ENCODE measurements at regions not wholly inside any gene's neighbourhood (a gene's known extent, or its start where the extent isn't known, plus 50 kb on each side); places are given as distances from the start of the nearest gene placed in this dataset.

DNA sequence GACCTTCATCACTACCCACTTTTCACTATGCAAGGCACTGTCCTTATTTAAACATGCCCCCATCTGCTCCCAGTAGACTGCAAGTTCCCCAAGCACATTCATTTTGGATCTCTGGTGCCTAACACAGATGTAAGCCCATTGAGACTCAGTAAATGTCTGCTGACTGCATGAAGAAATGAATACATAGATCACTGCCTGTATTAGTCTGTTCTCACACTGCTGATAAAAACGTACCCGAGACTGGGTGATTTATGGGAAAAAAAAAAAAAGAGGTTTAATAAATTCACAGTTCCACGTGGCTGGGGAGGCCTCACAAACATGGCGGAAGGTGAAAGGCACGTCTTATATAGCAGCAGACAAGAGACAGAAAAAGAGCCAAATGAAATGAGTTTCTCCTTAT lies 204.9 kb downstream of the ATG4C start:
- no peak for DNase-seq (ENCODE audit: low read depth)

DNA sequence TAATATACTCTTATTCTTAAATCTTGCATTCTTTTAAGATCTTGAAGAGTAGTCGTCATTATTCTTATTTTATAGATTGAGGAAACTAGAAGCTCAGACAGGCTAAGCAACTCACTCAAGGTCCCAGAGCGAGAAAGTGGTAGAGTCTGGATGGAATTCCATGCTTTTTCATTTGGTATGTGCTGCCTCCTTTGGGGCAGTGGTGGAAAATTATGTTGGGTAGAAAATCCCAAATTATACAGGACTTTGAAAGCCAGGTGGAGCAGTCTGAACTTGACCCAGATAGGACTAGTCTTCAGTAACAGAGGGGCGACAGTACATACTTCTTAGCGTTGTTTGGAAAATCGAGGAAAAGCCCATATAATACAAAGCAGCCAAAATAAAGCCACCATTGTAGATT lies 205.6 kb downstream of the ATG4C start:
- no peak for DNase-seq (ENCODE audit: low read depth)

DNA sequence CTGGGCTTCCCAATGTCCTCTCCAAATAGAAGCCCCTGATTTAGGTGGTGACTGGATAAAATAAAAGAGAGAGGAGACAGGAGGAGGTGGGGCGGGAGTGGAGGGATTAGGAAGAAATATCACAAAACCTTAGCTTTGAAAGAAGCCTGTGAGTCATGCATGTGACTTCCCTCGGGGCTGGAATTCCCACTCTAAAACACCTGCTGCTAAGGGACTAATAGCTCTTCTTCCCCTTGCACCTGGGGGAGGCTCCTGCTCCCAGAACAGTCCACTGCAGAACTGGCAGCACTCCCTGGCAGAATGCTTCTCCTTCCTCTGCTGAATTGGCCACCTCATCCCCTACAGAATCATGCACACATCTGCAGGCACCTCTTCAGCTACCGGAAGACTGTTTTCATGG lies 207.2 kb downstream of the ATG4C start:
- no peak for DNase-seq (ENCODE audit: low read depth)

DNA sequence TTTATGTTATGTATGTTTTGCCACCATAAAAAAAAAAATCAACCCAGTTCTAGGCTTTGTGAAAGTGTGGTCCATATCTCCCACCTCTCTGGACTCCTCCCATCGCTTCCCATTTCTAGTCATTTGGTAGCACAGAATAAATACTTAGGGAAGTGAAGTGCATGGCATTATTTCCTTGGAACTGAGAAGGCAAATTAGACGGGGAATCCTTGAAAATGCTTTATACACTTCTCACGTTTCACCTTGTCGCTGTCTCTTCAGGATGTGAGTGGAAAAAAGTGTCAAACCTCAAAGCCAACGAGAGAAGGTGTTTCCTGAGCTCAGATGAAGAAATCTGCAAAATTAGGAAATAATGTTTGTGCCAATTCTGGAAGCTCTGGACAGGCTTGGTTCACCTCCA lies 209.9 kb downstream of the ATG4C start:
- no peak for DNase-seq (ENCODE audit: low read depth)

DNA sequence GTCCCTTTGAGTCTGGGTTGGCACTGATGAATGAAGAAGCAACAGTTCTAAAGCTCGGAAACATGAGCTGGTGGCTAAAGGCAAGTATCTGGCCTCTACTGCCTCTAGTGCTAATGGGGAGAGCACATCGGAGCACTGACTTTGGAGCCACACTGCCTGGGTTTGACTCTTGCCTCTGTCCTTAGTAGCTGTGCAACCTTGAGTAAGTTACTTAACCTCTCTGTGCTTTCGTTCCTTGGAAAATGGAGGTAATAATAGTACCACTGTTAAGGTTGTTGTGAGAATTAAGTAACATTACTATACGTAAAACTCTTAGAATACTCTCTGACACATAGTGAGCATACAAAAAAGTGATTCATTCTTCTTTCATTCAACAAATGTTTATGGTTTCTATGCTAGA lies 211.2 kb downstream of the ATG4C start:
- DNase-seq (ENCODE audit: low read depth): no peak

DNA sequence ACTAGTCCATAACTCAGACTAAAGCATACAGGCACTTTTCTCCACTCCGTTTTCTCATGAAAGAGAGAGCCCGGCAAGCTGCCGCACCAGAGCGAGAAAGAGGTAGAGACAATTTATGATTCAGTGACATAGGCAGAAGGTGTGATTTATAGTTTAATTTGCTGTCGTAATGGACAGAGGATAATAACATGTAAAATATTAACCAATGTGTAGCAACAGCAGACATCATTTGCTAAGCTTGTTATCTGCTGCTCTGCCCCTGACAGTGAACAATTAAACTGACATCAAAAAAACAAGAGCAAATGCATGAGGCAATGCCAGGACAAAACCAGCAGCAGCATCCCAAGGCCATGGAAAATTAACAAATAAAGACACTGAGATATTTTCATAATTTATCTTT lies 214.0 kb downstream of the ATG4C start:
- no peak for DNase-seq (ENCODE audit: low read depth)

DNA sequence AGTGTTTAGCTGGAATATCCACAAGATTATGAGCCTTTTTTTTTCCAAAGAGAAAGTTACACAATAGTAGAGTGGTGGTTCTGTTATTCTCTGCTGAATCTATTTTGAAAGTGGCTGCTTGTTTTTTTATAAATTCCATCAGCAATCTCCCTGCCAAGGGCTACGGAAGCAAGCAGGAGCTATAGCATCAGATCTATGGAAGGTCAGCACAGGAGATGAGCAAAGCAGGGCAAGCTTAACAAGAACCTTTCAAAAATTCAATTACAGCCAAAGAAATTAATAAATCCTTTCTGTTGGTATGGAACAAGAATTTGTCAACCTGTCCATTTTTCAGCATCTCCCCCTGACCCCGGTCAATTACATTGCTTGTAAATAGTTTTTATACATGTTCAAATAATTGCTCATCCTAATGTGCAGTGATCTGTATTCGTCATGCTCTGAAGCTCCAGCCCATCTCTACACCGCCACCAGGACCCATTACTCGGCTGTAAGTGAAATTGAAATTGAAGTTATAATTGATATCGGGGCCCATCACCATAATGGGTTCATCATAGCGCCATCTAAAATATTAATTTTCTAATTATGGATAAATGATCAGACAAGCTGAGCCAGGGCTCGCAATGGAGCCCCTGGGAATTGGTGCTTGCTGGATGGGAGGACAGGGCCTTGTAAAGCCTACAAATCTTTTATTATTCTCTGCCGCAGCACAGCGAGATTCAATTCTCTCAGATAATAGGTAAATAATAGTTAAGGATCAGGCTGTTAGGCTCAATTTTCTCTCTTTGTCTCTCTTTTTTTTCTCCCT lies 215.1 kb downstream of the ATG4C start:
- no peak for DNase-seq (ENCODE audit: low read depth)

DNA sequence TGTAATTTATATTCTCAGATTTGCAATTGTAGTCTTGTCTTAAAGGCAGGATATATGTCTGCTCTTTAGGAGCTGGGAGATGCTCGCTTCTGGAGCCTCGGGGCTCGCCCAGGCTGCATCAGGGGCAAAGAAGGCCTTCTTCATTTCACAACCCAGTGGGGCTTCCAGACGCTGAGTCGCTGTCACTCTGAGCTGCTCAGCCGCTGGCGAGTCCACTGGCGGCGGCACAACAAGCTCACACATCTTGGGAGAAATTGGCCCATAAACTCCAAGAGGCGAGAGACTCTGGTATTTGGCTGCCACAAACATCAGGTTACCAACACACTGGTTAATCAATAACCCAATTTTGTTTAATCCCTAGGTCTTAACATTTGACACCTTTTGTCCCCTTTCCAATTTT lies 216.6 kb downstream of the ATG4C start:
- no peak for DNase-seq (ENCODE audit: low read depth)

DNA sequence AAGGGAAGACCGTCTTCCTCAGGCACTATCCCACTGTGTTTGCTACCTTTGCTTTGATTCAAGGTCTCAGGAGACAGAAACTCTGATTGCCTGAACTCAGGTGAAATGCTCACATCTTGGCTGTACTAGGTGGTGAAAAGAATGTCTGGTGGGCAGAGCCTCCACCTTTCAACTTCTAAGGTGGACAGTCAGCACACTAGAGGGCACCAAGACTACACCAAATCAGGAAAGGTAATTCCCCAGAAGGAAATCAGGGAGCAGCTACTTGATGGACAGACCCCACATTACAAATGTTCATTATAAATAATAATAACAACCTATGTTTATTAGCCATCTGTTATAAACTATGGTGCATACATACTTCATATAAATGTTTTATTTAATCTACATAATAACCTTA lies 220.9 kb downstream of the ATG4C start:
- peak; percentile 26 for DNase-seq (ENCODE audit: low read depth)

DNA sequence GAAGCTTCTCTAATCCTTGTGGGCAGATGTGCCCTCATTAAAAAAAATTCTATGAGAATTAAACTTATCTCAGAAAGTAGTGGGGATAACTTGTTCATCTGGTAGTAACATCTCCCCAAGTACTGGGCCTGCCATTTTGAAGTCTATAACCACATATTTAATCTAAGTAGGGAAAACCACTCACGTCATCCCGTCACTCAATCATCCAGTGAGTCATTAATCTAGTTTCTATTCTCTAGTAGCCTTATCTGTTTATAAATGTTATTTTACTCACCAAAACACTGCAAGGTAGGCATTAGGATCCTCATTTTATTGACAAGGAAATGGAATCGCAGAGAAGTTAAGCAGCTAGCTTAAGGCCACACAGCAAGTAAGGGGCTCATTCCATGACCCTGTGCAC lies 221.9 kb downstream of the ATG4C start:
- no peak for DNase-seq (ENCODE audit: low read depth)

DNA sequence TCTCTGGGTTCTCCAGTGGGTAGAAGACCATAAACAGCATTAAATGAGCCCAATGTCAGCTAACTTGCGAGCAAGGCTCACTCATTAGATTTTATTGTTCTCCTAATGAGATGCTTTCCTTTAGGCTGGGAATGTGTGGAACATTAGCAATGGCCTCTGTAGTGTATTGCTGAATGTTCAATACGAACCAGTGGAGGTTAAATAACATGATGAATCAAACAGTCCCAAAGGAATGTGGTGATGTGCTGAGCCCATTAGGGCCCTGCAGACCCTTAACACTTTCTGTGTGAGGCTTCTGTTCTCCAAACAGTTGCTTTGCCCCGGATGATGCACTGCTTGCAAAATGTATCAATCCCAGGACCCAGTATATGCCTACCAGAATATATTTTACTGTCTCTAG lies 225.5 kb downstream of the ATG4C start:
- no peak for DNase-seq (ENCODE audit: low read depth)

DNA sequence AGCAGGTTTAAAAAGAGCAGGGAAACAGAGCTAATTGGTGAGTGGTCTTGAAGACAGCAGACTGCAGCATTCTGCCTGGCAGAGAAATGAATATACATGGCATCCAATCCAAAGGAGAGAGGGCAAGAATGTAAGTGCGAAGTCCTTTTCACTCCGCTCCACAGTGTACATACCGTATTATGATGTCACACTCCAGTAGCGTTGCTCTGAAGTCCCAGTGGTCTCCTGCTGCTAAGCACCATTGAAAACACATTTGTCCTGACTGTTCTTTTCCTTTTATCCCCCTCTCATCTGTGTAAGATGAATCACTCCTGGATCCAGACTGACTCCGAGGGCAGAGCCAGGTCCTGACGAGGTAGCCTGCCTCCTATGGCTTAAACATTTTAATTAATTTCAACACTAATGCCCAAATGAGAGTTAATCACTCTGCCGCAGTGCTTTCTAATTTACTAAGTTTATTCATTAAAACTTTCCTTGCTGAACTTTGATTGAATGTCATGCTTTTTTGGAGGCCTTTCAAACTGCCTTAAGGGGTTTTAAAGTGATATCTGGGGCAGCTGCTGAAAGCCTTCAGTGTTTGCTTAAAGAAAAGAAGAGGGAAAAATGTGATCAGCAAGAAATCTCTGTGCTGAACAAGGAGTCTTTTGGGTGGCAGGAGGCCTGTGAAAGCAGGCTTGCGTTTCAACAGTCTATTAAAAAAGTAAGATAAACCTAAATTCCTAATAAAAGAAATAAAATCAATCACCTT lies 227.2 kb downstream of the ATG4C start:
- no peak for DNase-seq (ENCODE audit: low read depth)

DNA sequence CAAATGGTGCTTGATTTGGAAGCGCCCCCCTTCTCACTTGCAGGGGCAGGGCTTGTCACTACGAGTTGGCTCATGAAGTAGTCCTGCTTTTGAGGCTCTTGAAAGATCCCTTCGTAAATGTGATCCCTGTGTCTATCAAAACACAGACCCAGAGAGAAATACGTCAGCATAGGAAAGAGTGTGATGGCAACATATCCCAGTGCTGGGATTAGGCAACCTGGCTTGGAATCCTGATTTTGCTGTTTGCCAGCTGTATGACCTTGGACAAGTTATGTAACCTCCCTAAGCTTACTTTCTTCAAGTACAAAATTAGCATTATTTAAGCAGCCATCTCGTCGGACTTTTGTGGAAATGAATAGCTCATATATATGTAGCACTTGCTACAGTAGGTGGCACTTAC lies 228.4 kb downstream of the ATG4C start:
- DNase-seq (ENCODE audit: low read depth): no peak

DNA sequence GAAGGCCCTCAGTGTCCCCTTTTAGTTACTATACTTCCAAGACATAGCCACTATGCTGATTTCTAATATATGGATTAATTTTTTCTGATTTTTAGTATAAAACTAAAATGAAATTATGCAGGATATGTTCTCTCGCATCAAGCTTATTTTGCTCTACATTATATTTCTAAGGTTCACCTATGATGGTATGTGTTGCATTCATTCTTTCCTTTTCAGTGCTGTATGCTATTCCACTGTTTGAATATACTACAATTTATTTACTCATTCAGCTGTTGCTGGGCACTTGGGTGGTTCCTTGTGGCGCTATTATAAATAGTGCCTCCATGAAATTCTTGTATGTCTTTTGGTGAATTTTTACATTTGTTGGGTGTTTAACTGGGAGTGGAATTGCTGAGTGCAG lies 230.3 kb downstream of the ATG4C start:
- DNase-seq (ENCODE audit: low read depth): no peak

DNA sequence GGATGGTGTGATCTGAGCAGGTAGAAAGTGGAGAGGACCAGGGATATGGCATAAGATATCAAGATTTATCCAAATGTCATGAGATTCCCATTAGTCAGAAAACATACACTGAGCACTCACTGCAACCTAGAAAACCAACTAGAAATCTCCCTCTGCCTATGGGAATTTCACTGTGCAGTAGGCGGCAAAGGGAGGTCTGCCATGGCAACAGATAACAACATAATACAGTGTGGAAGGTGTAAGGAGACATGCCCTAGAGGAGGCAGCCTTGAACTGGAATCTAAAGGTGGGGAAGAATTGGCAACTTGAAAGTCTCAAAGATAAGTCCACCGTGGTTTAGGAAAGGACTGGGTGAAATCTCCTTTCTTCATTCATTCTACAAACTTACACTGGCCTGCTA lies 238.4 kb downstream of the ATG4C start:
- DNase-seq (ENCODE audit: low read depth): no peak

DNA sequence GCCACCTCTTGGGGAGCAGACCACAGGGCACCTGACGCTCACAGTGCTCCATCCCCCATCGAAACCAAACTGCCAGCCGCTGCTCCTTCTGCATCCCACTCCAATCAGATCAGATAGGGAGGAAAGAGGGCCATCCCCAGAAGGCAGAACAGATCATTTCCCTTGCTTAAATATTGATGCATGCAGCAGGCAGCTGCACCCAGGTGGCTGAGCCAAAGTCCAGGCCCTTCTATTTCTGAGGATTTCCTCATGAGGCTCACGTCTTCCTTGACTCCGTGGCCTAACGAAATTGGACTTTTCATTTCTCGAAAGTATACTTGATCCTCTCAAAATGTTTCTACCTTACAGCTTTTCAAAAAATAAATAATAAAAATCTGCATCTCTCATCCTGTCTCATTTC lies 239.2 kb downstream of the ATG4C start:
- DNase-seq (ENCODE audit: low read depth): no peak

DNA sequence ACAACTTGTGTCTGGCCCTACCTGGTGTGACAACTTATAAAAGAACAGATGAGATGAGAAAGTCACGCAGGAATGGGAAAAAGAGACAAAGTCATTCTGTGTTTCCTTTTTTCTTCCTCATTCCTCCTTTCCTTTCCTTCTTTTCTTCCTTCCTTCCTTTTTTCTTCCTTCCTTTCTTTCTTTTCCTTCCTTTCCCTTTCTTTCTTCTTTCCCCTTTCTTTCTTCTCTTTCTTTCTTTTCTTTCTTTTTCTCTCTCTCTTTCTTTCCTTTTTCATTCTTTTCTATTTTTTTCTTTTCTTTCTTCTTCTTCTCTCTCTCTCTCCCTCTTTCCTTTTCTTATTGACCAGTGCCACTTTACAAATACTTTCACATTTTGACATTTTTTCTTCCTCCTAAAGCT lies 239.7 kb downstream of the ATG4C start:
- no peak for DNase-seq (ENCODE audit: low read depth)

DNA sequence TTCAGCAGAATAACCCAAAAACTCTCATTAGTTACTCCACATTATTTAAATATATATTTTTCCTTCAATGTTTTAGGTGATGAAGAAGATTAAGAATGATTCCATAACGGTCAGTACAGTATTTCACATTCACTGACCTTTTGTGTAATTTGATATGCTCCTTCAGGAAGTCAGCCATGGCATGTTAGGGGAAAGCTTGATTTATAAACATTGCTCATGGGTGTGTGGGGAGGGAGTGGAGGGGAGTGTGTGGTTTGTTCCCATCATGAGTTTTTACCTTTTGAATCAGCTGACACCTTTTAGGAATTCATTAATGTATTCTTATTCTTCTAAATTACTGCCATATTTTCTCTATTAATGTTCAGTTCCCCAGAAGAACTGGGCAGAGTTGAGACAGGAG lies 240.2 kb downstream of the ATG4C start:
- DNase-seq (ENCODE audit: low read depth): no peak

DNA sequence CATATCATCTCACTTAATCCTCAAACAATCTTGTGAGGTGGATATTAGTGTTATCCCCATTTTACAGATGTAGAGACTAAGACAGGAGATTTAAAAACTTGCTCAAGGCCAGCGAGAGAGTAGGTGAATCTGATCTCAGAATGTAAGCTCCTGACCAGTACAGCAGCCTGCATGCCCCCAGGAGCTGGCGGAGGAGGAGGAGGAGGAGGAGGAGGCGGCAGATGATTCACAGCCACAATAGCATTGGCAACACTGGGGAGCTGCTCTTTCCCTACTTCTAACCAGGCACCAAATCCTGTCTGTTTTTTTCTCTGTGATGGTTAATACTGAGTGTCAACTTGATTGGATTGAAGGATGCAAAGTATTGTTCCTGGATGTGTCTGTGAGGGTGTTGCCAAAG lies 243.2 kb downstream of the ATG4C start:
- DNase-seq (ENCODE audit: low read depth): no peak

DNA sequence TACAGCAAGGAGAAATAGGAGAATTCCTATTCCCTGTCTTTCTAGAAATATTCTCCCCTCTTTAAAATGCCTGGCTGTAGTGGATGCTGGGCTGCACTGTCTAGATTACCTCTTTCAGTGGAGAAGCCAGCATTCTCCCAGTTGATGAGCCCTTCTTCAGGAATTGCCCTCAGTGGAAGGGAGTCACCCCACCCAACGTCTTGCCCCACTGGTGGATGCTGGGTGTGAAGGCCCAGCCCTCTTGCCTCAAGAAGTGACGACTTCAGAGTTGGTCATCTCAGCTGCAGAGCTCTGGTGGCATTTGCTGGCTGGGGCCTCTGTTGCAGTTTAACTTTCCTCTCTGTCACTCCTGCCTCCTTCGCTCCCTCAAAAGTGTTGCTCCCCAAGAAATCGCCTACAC lies 248.2 kb downstream of the ATG4C start:
- DNase-seq (ENCODE audit: low read depth): no peak

DNA sequence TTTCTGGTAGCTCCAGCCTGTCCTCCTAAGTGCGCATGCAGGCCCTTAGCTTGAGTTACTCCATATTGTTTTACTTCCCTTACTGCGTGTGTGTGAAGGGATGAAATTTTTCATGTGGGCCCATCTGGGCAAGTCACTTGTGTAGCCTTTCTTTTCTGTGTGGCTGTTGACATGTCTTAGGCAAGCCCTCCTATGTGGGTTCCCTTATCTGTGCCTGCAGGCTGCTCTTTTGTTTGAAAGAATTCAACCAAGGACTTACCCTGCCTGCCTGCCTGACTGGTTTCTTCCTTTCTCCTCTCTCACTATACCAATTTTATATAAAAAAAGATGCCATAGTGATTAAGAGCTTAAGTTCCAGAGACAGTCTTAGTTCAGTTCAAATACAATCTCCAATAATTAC lies 249.3 kb downstream of the ATG4C start:
- DNase-seq (ENCODE audit: low read depth): no peak

DNA sequence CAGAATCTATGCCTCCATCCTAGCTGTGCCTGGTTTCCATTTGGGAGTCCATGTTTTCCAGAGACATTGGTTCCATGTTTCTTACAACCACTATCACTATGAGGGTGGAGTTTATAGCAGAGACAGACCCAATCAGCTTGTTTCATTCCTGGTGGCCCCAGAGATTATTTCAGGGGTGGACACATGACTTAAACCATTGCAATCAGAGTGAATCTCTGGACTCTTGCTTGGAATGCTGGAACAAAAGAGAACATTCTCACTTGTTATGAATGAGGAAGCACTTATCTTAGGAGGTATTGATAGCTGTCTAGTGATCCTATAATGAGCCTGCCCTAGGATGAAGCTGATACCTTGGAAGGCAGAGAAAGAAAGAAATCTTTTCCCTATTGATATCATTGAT lies 250.3 kb downstream of the ATG4C start:
- no peak for DNase-seq (ENCODE audit: low read depth)

DNA sequence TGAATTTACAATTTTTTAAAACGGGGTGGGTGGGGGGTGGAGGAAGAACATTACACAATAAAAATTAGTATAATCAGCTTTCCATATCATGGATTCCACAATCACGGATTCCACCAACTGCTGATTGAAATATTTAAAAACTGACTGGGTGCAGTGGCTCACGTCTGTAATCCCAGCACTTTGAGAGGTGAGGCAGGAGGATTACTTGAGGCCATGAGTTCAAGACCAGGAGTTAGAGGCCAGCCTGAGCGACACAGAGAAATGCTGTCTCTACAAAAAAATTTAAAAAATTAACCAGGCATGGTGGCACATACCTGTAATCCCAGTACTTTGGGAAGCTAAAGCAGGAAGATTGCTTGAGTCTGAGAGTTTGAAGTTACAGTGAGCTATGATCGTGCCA lies 254.7 kb downstream of the ATG4C start:
- DNase-seq (ENCODE audit: low read depth): no peak

DNA sequence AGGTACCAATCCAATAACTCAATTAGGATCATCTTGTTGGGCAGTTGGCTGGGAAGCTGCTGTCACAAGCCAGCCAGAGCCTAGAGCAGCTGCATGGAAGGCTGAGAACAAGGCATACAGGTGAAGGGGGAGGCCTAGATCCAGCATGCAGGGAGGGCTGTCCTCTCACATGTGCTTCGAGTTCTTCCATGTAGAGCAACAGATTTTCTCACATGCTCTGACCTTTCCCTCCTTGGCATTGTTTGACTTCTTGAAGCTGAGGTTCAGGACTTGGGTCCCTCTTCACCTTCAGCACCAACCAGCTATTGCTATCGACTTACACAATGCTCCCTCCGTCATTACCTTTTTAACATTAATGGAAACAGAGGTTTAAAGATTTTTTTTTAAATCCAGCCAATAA lies 257.7 kb downstream of the ATG4C start:
- no peak for DNase-seq (ENCODE audit: low read depth)

Measured in ELR (cell line).